GM18498 (cell line): ENCODE measurements at regions not wholly inside any gene's neighbourhood (a gene's known extent, or its start where the extent isn't known, plus 50 kb on each side); places are given as distances from the start of the nearest gene placed in this dataset.

Experiments used
- ATAC-seq: cut with Tn5 transposase; IDR thresholded peaks from one replicate; pipeline ENCODE4 v1.9.1; 2021; ENCODE audit warnings: mild to moderate bottlenecking, moderate library complexity; ENCODE audit not compliant: unreplicated experiment

- no peak for ATAC-seq
Observed at GRCh38 chr7:18306696-18307095, 188.9 kb upstream of the HDAC9 start.

DNA sequence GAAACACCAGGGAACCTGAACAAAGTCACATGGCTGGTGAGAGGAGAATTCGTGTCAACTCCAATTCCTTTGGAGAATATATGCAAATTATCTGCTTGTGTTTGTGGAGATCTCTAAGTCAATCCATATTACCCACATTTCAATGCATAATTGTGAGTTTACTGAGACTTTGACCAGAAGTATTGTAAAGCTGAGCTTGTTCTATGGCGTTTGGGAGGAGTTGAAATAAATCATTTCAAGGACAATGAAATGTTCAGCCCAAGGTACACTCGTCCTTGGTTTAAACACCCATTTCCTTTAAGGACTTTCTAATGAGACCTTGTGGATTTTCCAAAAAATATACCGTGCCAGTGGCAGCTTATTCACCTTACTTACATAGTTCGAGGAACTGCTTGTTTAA lies 186.6 kb upstream of the HDAC9 start:
- ATAC-seq, result no peak

- no peak for ATAC-seq
Observed at GRCh38 chr7:18312482-18312881, 183.1 kb upstream of the HDAC9 start.

DNA sequence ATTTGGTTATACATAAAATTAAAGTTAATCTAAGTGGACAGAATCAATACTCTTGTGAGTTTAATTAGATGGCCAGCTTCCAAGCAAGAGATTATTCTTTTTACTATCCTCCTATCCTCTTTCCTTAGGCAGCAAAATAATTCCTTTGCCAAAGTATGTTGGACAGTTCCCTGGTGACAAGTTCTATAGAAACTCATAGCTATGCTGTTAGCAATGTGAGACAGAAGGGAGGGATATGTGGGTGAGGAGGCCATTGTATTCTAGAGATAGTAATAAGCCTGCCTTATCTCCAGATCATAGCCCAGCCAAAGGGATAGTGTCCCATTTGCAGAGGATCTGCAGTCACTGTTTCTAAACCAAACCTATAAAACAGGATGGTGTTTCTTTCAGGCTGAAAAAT lies 181.6 kb upstream of the HDAC9 start:
- ATAC-seq, result no peak

DNA sequence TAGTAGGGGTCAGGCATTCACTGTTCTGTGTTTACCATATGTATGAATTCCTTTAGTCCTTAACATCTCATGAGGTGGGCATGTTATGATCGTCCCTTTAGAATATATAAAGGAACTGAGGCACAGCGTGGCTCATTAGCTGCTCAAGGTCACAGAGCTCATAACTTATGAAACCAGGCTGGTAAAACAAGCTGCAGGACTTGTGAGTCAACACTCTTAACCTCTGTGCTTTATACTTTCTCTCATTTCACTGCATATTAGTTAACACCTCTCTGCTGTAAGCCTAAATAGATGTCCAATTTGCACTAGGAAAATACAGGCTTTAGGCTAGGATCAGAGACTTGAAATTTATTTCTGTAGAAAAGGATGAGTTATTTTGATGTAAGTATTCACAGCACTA lies 180.3 kb upstream of the HDAC9 start:
- no peak for ATAC-seq

- no peak for ATAC-seq
Observed at GRCh38 chr7:18317941-18318340, 177.6 kb upstream of the HDAC9 start.

GRCh38 chr7:18320422-18320821 lies 175.1 kb upstream of the HDAC9 start:
- no peak for ATAC-seq

DNA sequence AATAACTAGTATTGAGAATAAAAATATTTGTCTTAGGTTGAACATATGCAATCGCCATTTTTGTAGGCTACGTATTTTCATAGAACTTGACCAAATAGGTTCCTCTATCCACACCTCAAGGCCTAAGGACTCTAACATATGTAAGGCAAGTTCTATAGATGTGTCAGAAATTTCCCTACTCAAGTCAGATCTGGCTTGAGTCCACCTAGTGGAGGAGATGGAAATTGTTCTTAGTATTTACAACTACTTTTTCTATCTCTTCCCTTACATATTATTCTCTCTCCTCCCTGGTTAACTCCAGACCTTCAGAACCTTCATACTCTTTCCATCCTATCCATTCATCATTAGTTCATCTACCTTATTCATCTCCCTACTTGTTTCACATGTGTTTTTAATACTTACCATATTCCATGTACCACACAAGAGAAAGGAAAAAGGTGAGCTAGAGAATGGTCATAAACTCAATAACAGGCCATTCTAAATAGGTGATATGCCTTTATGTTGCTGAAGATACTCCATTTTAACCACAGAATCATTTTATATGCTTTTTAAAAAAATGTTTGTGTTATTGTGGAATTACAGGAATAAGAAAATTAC lies 174.5 kb upstream of the HDAC9 start:
- peak; percentile 91 for ATAC-seq

GRCh38 chr7:18330548-18330947 lies 165.0 kb upstream of the HDAC9 start:
- no peak for ATAC-seq

DNA sequence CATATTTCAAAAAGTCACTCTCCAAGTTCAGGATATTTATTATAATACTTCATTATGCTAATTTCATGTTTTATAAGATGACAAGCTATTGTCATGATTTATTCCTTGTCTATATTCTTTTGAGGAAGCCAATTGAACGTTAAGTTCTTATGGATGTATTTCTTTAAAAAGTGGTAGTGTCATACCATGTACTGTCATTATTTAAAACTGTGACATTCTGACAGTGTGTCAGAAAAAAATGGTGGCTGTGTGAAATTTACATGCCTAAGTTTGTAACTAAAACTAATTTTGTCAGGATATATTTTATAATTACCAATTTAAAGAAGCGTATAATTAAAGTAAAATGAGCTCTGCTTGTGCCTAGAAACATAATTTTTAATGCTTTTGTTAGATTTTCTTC lies 158.9 kb upstream of the HDAC9 start:
- no peak for ATAC-seq

DNA sequence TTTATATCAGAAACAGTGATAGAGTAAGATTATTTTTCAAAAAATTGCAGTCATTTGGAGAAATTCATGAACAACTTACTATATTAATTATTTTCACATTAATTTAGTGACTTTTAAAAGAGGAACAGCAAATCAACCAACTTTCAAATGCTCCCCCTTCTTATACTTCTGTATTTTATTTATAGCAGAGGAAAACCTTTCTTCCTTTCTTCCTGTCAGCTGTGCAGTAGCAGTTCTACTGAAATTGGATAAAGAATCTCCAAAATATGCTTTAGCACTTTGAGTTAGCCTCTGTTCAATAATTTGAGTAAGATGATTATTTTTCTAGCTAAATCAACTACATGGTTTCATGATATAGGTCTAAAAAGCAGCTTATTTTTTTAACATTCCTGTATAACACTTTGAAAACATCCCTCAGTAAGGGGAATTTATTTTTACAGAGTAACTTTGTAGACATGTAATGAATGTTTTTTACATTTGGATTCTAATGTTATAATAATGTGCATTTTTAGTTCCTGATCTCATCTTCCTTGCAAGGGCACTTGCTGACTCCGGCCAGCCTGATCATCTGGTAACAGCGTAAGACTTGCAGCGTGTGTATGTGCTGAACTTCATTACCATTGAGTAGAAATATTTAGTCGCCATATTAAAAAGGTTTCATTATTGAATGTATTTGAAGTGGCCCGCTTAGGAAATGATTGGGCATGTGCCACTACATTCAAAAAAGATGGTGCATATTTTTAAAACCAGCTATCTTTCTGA lies 158.3 kb upstream of the HDAC9 start:
- no peak for ATAC-seq

DNA sequence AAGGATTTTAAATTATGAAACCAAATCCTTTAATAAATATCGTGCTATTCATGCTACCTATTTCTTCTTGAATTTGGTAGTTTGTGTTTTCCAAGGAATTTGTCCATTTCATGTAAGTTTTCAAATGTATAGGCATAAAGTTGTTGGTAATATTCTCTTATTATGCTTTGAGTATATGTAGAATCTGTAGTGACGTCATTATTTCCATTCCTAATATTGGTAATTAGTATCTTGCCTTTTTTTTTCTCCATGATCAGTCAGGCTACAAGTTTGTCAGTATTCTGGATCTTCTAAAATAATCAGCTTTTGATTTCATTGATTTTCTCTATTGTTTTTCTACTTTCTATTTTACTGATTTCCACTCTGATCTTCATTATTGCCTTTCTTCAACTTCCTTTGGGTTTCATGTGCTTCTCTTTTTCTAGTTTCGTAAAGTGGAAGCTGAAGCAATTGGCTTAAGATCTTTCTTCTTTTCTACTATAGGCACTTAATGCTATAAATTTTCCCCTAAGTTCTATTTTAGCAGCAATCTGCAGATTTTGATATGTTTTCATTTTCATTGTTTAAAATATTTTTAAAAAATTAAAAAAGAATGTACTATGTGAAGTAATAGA lies 156.5 kb upstream of the HDAC9 start:
- ATAC-seq, result no peak

DNA sequence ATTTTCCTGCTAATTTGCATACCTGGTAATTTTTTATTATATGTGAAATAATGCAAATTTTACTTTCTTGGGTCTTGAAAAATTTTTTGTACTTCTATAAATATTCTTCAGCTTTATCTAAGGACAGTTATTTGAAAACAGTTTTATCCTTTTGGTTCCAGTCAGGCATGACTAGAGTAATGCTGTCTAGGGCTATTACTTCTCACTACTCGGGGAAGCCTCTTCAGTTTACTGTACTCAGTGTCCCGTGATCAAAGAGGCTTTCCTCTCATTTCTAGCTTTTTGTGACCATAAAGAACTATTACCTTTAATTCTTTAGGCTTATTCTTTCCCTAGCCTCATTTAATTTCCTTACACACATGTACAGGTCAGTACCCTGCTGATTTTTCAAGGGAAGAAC lies 153.8 kb upstream of the HDAC9 start:
- no peak for ATAC-seq

DNA sequence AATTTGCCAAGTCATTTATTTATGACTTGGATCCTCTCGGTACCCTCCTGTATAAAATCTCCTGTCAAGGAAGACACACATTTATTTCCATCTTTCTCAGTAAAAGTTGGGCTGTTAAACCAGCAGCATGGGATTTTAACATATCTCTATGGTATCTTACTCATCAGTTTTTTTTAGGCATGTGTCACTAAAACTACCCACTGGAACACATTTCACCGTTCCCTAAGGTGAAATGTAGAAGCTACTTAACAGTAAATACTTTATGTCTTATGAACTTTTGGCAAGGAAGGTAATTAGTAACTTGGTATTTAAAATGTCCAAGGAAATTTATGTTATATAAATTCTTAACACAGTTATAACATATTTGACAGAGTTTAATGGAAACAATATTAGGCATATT lies 152.5 kb upstream of the HDAC9 start:
- ATAC-seq, result no peak

- no peak for ATAC-seq
Observed at GRCh38 chr7:18344536-18344935, 151.0 kb upstream of the HDAC9 start.

DNA sequence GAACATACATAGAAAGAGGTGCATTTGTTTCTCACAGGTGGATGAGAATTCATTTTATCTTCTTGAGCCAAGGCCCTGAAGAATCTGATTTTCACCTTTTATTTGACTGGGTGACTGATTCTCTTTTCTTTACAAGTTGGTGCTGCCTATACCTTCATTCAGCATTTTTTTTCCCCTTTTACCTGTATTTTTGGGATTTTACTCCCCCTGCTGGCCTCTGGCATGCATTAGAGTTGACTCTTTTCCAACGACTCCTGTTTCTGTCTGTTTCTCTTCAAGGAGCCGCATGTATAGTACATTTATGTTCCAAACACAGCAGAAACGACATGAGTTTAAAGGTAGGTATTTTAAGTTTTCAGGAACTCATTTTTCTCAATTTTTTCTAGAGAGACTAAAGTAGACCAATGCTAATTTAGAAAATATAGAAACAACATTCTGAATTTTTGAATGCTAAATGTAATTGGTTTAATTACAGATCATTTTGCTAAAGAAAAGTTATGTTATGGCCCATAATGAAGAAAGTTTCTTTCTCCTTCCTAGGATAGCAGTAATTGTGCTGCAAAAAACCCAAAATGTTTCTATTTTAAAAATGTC lies 149.8 kb upstream of the HDAC9 start:
- ATAC-seq, result no peak

GRCh38 chr7:18347170-18347569 lies 148.4 kb upstream of the HDAC9 start:
- no peak for ATAC-seq

GRCh38 chr7:18350678-18351077 lies 144.9 kb upstream of the HDAC9 start:
- no peak for ATAC-seq

DNA sequence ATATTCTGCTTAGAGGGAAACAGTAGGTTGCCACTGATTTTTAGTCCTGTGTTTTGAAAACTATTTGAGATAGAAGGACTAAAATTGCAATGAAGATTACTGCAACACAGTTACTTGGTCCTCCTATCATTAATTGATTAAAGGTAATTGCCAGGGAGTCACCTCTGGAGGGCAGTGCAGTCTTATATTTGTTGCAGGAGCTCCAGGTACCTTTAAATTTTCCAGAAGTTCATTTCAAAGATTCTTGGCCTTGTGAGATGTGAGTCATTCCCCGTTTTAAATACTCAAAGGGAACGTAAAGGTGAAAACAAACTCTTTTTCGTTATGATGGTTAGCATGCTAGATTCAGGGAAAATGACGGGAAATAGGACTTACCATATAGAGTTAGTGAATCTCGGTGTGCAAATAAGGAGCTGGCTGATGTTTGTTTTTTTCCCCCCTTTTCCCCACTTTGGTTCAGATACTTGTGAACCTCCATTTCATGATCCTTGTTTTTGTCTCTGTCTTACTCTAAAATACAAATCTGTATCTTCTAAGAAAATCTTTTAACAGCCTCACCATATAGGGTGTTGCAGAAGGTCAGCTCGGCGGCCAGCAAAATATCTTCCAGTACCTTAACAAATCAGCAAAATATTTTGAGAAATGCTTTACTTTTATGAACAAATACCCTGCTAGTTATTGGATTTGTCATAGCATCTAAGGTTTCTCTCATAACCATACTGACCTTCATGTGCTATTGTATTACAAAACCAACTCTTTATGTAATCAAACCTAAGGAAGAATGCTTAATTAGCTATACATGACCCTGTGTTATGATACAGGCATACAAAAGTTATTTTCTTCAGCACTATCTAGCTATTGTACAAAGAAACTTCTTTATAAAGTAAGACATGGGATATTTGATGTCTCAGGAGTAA lies 143.0 kb upstream of the HDAC9 start:
- peak; percentile 64 for ATAC-seq

- no peak for ATAC-seq
Observed at GRCh38 chr7:18353339-18353738, 142.2 kb upstream of the HDAC9 start.
